Effector CD4-positive, alpha-beta T cell (primary cell): ENCODE measurements at regions not wholly inside any gene's neighbourhood (a gene's known extent, or its start where the extent isn't known, plus 50 kb on each side); places are given as distances from the start of the nearest gene placed in this dataset.
"Not testable (repeated sequence)": the region's sequence is repeated elsewhere in the genome, so short reads cannot be mapped to it uniquely, and the experiment has no call there.

Experiments used
- DNase-seq: peaks from one replicate; pipeline ENCODE4 v3.0.0-alpha.2; 2020

DNA sequence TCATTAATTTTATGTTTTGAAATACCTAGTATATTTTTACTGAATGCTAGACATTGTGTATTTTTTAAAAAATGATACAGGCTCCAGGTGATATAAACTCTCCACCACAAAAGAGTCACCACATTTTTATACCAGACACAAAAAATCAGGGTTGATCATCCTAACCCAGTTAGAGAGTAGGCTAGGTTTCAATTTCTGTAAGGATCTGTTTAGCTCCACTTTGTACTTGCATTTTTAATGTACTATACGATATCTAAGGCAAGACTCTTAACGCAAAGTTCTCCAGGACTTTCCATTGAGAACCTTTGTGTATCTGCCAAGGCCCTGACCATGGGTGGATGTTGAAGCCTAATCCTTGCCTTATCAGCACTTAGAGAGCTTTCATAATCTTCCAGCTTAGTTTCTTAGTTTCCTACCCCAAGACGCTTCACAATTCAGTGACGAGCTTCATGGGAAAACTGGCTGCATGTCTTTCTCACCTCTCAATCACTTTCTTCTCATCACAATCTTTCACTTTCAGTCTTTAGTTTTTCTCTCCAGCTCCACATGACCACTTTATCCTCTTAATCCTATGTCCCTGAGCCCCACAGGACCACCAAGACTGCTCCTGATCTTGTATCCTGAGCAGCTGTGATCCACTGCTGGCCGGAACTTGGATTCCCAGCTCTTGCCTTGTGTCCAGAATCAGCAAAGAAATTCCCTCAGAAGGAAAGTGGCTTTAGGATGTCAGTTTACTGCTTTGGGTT is 635.8 kb downstream of the RNF144A start:
- DNase-seq: no peak

DNA sequence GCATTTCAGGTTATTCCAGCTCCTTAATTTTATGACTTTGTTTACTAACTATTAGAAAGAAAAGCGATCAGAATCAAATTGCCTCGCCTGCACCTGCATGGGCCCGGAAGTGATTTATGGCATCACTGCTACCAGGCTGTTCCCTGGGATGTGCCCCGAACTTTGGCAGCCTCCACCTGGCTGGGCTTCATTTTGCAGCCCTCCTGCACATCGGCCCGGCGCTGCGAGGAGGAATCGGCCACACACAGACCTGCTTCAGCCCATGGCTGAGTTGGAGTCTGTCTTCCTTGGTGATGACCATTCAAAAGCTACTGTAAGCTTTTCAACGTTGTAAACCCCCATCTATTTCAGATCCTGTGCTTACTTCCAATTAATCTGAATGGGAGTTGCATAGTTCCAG is 638.0 kb downstream of the RNF144A start:
- no peak for DNase-seq

DNA sequence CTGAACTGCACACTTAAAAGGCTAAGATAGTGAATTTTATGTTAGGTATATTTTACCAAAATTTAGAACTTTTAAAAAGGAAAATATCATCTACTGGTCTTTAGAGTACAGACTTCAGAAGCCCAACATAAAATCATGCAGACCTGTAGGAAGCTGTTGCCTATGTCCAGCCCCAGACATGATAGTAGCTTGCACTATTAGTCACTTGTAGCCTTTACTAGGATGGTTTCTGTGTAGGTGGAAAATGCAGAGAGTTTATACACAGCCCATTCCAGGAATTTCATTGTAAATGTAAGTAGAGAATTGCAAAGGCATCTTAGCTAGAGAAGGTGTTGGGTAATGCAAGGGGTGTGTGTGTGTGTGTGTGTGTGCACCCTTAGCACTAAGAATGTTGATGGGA is 640.2 kb downstream of the RNF144A start:
- no peak for DNase-seq

DNA sequence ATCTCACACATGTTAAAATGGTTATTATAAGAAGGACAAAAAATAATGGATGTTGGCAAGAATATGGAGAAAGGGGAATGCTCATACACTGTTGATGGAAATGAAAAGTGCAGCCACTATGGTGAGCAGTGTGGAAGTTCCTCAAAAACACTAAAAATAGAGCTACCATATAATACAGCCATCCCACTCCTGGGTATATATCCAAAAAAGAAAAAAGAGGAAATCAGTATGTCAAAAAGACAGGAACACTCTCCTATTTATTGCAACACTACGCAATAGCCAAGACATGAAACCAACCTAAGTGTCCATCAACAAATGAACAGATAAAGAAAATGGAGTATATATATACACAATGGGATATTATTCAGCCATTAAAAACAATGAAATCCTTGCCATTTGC is 642.6 kb downstream of the RNF144A start:
- no peak for DNase-seq

DNA sequence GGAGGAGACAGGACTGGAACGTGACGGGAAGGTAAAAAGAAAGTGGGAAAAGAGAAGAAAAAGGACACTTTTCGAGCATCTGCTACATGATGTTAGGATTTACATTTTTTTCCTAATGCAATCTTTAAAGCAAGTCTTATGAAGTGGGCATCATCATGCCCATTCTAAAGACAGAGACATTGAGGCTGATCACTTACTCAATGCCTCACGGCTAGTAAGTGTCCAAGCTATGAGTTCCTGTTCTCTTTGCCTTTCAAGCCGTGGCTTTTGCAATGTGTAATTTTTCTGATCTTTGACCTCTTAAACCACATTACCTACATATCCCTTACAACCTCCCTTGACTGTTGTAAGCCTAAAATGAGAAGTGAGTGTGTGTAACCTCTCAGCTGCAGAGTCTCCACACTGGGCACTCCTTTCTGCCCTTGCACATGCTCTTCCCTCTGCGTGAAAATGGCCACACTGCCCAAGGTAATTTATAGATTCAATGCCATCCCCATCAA is 649.2 kb downstream of the RNF144A start:
- DNase-seq: no peak

DNA sequence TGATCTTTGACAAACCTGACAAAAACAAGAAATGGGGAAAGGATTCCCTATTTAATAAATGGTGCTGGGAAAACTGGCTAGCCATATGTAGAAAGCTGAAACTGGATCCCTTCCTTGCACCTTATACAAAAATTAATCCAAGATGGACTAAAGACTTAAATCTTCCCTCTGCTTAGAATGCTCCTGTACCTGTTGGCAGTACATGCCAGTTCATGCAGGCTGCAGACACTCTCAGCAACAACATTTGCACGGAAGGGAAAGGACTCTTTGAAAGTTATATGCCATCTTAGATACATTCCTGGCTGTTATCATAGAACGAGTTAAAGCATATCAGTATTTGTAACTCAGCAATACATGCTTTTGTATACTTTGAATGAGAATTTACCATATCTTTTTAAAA is 649.9 kb downstream of the RNF144A start:
- DNase-seq: not testable (repeated sequence)

DNA sequence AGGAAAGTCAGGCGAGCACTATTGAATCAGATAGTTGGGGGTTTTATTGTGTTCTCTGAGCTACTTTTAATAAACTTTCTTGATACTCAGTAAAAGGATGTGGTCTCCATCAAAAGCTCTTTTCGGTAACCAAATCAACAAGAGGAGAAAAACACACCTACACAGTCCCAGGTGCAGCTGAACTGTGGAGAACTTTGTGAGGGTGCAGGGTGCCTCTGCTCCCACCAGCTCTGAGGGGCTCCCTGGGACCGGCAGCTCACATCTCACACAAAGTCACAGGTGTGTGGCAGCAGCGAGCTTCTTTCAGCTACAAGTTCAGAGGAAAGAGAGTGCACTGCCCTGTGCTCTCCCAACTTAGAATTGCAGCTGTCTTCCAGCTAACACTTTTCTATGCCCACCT is 650.4 kb downstream of the RNF144A start:
- DNase-seq: no peak

DNA sequence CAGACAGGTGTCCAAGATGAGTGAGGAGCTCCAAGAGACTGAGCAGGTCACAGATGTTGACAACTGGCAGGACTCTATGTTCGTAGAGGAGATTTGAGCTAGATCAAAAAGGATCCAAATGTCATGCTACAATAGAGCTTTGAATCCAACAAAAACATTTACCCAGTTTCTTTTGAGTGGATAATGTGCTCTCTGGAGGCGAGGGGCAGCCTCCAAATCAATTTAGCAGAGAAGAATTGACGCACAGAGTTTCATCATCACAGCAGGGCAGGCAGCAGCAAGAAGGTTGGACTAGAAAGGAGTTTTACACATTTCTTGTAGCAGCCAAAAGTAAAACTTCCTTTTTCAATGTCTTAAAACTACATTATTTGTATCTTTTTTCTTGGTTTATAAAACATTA is 653.0 kb downstream of the RNF144A start:
- DNase-seq: no peak

DNA sequence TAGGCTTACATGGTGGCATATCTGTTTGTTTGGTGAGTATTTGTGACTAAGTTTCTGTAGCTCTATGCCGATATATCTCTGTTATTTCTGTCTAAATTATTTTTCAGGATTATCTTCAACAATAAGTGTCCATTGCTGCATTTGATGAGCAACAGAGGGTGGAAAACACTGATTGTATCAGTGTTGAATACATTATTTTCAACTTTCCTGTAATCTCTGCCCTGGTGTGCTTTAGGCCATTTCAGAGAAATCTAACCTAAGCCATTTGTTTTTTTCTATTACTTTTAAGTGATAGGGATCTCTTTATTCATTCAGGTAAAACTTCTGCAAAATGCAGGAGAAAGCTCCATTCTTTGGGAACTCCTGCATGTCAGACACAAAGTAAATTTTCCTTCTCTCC is 654.5 kb downstream of the RNF144A start:
- DNase-seq: no peak

DNA sequence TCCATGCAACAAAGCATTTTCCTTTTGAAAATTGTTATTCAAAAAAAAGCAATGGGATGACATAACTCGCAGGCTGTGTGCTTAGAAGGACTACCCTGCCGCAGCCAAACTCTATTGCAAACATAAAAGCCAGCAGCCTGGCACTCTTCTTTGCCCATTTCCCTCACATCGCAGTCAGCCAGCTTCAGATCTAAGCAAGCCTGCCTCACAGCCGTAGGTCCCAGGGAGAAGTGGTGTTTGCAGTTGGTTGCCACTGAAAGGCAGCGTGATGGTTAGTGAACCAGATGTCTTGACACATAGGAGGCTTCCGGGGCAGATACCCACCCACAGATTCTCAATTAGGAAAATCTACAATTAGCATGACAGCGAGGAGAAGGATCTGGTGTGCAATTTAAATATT is 655.2 kb downstream of the RNF144A start:
- no peak for DNase-seq

DNA sequence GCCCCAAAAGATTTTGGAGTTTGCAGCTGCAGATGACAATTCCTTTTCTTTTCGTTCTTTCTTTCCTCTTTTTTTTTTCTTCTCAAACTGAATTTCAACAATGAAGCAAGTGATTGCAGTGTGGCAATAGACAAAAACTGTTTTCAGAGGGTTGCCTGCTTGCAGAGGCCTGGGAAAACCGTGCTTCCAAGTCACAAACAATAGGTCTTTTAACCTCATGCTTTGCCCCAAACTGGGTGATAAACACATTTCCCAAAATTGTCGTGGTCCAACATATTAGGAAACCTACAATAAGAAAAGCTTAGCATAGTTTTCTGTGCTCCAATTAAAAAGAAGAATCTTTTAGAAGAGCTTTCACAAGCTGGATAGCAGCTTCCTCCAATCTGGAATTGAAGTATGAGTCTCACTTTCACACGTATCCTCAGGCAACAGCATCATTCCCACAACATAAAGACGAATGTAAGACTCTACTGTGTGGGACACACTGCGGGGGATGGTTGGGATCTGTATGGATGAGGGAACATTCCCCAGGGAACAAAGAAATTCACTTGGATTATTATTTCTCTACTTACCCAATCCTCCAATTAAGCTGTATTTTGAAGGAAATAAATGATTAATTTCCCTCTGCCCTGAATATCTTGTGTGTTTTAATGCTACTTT is 656.1 kb downstream of the RNF144A start:
- no peak for DNase-seq

DNA sequence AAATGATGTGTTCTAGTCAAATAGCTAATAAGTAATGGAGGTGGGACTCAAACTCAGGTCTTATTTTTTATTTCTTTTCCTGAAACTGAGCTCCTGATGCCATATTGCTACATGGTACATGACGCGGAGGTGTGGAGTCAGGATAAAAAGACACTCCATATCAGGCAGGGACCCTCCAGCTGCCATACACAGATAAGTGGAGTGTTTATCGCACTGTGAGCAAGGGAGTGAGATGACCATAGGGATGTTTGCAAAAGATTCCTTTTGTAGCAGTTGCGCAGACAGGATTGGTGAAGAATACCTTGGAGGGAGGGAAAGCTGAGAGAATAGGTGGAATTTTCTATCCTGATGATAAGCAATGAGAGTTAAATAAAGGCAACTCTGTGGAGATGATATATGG is 657.2 kb downstream of the RNF144A start:
- no peak for DNase-seq

DNA sequence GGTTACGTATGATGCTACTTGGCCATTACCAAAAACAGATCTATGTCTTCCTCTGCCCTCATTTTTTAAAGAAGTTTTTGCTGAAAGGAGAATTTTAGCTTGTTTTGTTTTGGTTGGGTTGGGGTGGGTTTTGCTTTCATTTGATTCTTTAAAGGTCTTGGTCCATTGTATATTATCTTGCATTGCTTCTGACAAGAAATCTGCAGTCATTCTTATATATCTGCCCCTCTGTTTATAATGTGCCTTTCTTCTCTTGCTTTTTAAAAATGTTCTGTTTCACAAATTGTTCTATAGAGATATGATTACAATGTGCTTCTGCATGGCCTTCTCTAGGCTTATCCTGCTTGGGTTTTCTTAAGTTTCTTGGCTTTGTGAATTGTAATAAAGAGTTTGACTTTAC is 660.6 kb downstream of the RNF144A start:
- no peak for DNase-seq

DNA sequence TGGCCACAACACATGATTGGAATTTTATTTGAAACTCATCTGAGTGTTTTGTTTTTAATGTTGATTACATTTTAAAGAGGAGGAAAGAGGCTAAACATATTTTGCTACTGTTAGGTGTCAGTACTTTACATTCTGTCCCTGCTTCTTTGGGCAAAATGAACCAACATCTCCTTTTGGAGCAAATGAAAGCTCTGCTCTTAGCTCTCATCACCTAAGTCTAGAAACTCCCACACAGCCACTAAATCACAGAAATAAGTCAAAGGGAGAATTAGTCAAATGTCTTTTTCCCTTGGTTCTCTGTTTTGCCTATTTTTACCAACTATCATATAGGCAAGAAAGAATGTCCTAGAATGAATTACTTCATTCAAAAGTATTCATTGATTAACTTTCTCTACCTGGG is 666.8 kb downstream of the RNF144A start:
- no peak for DNase-seq

DNA sequence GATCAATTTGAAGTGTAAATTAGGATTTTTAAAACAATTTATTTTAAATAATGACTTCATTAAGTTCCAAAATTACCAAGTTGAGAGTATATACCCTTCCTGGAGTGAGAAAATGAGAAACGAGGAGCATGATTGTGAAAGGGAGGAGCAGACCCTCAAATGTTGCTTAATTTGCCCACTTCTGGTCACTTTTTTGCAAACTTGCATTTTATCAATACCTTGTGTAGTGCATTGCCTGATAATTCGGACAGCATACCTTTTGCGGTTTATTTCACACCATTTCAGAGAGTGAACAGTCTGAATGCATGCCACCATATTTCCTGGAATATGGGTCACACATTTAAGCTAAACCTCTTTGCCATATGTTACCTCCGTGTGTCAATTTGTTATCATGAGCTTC is 669.7 kb downstream of the RNF144A start:
- DNase-seq: no peak

DNA sequence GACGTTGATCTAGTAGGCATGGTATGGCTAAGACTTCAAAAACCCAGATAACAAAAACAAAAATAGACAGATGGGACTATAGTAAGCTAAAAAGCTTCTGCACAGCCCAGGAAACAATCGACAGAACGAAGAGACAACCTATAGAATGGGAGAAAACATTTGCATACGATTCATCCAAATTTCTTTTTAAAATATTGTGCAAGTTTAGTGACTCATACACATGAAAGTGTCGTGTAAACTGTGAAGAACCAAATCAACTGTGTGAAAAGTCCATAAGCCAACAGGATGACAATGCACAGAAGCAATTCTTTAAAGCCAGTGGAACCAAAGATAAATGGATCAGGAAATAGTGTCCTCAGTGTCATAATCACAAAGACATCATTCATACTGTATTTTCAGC is 671.1 kb downstream of the RNF144A start:
- DNase-seq: no peak

DNA sequence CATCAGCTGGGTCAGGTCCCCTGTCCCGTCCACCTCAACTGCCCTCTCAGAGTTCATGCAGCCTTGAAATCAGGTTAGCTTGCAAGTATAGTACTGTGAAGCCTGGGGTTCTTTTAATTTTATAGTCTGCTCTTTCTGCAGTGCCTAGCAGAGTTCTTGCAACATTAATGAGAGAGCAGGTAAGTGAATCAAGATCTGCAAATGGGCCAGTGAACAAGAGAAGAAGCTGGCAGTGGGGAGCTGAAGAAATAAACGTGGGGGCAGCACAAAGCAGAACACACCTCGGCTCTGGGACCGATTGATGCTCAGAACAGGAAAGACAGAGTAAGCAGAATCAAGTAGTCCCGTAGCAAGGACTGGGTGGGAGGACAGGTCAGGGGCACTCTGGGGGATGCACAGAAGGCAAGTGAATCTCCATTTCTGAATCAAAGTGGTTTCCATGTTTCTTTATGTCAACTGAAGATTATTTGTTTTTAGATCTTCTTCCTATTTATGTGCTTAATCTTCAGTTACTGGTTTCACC is 675.5 kb downstream of the RNF144A start:
- no peak for DNase-seq

DNA sequence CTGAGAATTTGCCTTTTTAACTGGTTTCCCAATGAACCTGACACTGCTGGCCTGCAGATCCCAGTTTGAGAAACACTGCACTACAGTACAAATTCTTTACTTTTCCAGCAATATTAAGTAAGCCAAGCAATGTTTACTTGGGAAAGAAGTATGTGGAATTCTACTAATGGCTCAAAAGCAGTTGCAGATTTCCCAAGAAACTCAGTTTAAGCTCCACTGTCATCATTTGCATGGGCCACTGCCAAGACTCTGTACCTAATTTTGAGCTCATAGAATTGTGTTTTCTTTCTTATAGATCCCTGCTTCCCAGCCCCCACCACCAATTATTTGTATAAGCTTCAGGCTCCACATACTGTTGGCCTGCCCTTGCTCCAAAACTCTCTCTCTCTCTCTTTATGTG is 676.1 kb downstream of the RNF144A start:
- DNase-seq: no peak

DNA sequence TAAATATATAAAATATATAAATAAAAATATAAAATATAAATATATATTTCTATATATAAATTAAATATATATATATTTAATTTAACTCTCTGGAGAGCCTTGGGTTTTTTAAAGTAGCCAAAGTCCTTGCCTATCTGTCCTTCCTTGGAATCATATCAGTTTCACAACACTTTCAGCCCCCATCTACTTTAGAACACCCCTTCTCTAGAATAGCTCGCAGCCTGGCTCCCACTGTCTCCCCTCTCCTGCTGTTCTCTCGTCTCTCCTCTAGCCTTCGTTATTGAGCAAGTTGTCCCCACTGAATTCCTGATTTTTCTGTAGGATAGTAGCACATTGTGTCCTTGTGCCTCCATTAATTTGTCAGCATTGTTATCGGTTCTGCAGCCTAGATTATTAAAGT is 677.0 kb downstream of the RNF144A start:
- no peak for DNase-seq

DNA sequence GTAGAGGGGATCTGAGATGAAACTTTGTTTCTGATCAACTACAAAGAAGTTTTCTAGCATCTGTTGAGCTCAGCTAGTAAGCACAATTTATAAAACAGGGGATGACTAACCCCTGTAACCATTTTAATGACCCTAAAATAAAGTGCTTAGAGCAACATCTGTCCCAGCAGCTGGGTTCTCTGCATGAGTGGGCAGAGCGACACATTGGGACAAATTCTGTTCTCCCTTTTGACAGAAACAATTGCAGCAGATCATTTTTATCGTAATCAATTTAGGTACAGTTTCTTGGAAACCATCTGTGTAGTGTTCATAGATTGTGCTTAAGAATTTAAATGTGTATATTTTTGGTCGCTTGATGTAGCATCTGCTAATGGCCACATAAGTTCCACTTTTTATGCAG is 678.0 kb downstream of the RNF144A start:
- DNase-seq: no peak

DNA sequence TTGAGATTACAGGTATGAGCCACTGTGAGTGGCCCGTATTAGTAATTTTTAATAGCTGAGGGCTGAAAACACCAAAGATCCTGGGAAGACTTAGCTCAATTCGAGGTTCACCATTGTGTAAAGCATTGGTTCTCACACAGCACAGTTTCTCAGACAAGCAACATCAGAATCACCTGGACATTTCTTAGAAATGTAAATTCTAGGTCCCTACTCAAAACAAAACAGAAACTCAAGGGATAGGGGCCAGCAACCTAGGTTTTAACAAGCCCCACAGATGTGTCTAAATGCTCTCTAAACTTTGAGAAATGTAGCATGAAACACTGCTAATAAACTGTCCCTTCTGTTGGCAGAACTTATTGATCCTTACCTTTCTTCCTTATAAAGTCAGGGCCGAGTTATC is 681.2 kb downstream of the RNF144A start:
- DNase-seq: no peak

DNA sequence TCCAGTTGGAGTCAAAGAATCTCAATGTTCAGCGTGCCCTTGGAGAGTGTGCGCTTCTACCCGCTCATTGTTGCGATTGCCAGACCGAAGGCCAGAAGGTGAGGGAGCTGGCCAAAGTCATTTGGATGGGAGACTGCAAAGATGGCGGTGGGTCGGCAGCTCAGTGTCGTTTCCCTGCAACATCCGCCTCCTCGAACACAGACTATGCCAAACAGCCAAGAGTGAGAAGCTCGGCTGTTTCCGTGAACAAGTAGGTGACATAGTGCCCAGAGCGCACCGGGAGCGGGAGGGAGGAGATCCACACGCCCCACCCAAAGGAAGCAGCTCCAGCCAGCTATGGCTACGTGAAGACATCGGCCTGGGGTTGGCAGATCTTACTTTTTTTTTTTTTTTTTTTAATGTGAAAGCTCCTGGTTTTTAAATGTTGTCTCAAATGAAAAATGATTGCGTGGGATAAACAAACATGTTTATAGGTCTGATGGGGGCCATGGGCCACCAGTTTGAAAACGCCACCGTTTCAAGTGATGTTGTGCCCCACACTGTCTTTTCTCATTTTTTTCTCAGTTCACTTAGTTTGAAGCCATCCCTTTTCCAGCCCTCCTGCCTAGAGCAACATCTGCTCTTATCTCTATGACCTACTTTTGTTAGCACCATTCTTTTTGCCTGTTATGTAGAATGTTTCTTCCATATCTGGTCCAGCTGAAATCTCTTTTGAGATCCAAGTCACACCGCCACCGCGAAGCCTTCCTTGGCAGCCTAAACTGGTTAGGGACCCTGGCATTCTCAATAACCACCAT is 682.4 kb downstream of the RNF144A start:
- DNase-seq: no peak

DNA sequence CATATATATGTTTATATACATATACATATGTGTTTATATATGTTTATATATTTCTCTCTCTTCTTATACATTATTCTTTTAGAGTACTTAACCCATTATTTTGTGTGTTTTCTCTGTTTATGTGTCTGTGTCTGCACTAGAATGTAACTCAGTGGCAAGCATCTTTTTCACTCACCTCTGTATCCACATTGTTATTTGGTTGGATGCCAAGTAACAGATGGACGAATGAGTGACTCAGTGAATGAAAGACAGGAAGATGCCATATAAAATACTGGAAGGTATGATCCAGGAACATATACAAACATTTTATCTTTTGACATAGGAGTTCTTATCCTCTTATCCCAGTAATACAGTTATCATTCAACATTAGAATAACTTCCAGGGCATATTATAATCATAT is 684.8 kb downstream of the RNF144A start:
- no peak for DNase-seq

DNA sequence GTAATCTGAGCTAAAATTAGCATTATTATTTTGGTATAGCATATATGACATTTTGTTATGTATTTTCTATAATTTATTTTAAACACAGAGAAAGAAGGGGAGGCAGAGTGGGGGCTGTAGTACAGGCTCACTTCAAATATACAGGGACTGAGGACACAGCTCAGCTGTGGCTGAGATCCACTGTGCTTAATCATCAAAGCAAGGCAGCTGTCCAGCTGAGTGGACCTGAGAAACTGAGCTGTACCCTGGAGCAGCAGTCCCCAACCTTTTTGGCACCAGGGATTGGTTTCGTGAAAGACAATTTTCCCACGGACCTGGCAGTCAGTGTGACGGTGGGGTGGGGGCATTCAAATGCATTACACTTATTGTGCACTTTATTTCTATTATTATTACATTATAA is 687.2 kb downstream of the RNF144A start:
- DNase-seq: no peak
